NCI-H460 (cell line): ENCODE measurements at regions not wholly inside any gene's neighbourhood (a gene's known extent, or its start where the extent isn't known, plus 50 kb on each side); places are given as distances from the start of the nearest gene placed in this dataset.
"Not testable (repeated sequence)": the region's sequence is repeated elsewhere in the genome, so short reads cannot be mapped to it uniquely, and the experiment has no call there.

ENCODE experiments used
- DNase-seq: peaks from one replicate; pipeline ENCODE4 v3.0.0-alpha.2; 2016; ENCODE audit warnings: low read depth; ENCODE audit errors: extremely low read depth

- no peak for DNase-seq
These were observed 118.7 kb downstream of the BEND2 start for GRCh38 chrX:18102006-18102405.

GRCh38 chrX:18101087-18101486 is 119.6 kb downstream of the BEND2 start:
- no peak for DNase-seq

GRCh38 chrX:18099745-18100144 is 120.9 kb downstream of the BEND2 start:
- DNase-seq = no peak

- no peak for DNase-seq
These were observed 121.9 kb downstream of the BEND2 start for GRCh38 chrX:18098763-18099162.

- DNase-seq = no peak
These were observed 144.3 kb downstream of the BEND2 start for GRCh38 chrX:18076434-18076833.

- DNase-seq = no peak
These were observed 145.1 kb downstream of the BEND2 start for GRCh38 chrX:18075603-18076002.

GRCh38 chrX:18068045-18068444 is 152.6 kb downstream of the BEND2 start:
- DNase-seq = not testable (repeated sequence)

- no peak for DNase-seq
These were observed 154.7 kb downstream of the BEND2 start for GRCh38 chrX:18065956-18066355.

GRCh38 chrX:18051690-18052089 is 169.0 kb downstream of the BEND2 start:
- no peak for DNase-seq

- no peak for DNase-seq
These were observed 173.2 kb downstream of the BEND2 start for GRCh38 chrX:18047491-18047890.

GRCh38 chrX:18045436-18045835 is 175.2 kb downstream of the BEND2 start:
- DNase-seq = no peak

GRCh38 chrX:18042776-18043175 is 177.9 kb downstream of the BEND2 start:
- no peak for DNase-seq

- no peak for DNase-seq
These were observed 179.0 kb downstream of the BEND2 start for GRCh38 chrX:18041656-18042055.

GRCh38 chrX:18039023-18039422 is 177.9 kb upstream of the RAI2 start:
- DNase-seq = no peak

- no peak for DNase-seq
These were observed 175.3 kb upstream of the RAI2 start for GRCh38 chrX:18036394-18036793.

GRCh38 chrX:18034945-18035344 is 173.8 kb upstream of the RAI2 start:
- no peak for DNase-seq

GRCh38 chrX:18034504-18034903 is 173.4 kb upstream of the RAI2 start:
- DNase-seq = no peak

- no peak for DNase-seq
These were observed 171.6 kb upstream of the RAI2 start for GRCh38 chrX:18032486-18033221.

- no peak for DNase-seq
These were observed 170.8 kb upstream of the RAI2 start for GRCh38 chrX:18031726-18032375.

- DNase-seq = not testable (repeated sequence)
These were observed 169.6 kb upstream of the RAI2 start for GRCh38 chrX:18030656-18031055.

- DNase-seq = no peak
These were observed 165.1 kb upstream of the RAI2 start for GRCh38 chrX:18026166-18026565.

GRCh38 chrX:18017411-18017810 is 156.3 kb upstream of the RAI2 start:
- DNase-seq = no peak
